GM19468 (cell line): ENCODE measurements at regions not wholly inside any gene's neighbourhood (a gene's known extent, or its start where the extent isn't known, plus 50 kb on each side); places are given as distances from the start of the nearest gene placed in this dataset.

ENCODE experiments used
- ATAC-seq: cut with Tn5 transposase; IDR thresholded peaks from one replicate; pipeline ENCODE4 v1.9.1; 2021; ENCODE audit warnings: mild to moderate bottlenecking, moderate library complexity, moderate number of reproducible peaks; ENCODE audit not compliant: unreplicated experiment; ENCODE audit errors: extremely low read depth

GRCh38 chrX:110600745-110601310 is 194.8 kb downstream of the CHRDL1 start:
- ATAC-seq, result no peak

GRCh38 chrX:110614596-110614995 is 181.0 kb downstream of the CHRDL1 start:
- no peak for ATAC-seq
